ENCODE measurements at regions not wholly inside any gene's neighbourhood (a gene's known extent, or its start where the extent isn't known, plus 50 kb on each side); places are given as distances from the start of the nearest gene placed in this dataset.

DNA sequence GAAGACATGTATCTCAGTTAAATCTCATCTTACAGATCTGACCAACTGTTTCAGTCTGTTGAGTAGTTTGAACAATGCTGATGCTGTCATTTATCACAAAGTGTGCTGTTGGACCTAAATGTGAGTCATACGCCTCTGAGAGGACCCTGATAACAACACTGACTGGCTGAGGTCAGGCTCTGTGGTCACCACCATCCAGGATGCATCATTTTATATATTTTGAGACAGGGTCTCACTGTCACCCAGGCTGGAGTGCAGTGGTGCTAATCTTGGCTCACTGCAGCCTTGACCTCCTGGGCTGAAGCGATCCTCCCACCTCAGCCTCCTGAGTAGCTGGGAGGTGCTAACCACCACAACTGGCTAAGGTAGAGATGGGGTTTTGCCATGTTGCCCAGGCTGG is 181.0 kb upstream of the RGS6 start (continued):
- no peak for TF ChIP-seq EGR1 (IDR thresholded peaks at IDR 0.05; ENCODE audit: low read depth in 2 of 2)
- no peak for TF ChIP-seq RAD21 (IDR thresholded peaks at IDR 0.05)
- no peak for TF ChIP-seq GABPA (IDR thresholded peaks at IDR 0.05 in 1 of 2, conservative IDR thresholded peaks at IDR 0.05 in 1 of 2)

DNA sequence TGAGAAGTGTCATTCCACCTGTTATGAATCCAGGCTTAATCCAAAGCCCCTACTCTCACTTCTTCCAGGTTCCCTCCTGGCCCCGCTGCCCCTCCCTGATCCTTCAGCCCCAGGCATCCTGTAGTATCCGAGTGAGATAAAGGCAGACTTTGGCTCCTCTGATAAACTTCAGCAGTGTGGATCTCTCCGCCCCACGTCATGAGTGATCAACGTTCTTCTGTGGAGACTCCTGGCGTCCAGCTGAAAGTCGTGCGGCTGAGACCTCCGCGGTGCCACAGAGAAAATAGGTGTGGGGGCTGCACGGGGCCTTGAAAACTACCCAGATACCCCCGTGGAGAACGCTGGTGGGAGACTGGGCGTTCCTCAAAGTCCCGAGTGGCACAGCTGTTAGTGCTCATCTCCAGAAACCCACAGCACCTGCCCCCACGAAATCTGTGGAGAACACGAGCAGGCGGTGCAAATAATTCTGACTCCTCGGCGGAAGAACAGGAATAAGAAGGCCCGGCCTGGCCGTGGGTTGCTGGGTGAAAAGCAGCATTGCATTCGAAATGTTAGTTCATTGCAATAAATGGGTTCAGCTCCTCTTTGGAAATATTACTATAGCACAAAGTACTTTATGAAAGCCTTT is 180.0 kb upstream of the RGS6 start:
- no peaks in the 10 kb centered on the region for H3K27me3 ChIP-seq (ENCODE audit: control insufficient read depth in 4 of 4, insufficient read depth in 4 of 4, low read length in 3 of 4)
- 90% methylated on average over 23 of the region's 23 CpGs for WGBS
- H3K27ac ChIP-seq (ENCODE audit: low read depth in 1 of 2, low read length in 2 of 2) = no peak overlapping the region
- TF ChIP-seq HNF4A (conservative IDR thresholded peaks at IDR 0.05) = no peak
- TF ChIP-seq, protein P1, sequence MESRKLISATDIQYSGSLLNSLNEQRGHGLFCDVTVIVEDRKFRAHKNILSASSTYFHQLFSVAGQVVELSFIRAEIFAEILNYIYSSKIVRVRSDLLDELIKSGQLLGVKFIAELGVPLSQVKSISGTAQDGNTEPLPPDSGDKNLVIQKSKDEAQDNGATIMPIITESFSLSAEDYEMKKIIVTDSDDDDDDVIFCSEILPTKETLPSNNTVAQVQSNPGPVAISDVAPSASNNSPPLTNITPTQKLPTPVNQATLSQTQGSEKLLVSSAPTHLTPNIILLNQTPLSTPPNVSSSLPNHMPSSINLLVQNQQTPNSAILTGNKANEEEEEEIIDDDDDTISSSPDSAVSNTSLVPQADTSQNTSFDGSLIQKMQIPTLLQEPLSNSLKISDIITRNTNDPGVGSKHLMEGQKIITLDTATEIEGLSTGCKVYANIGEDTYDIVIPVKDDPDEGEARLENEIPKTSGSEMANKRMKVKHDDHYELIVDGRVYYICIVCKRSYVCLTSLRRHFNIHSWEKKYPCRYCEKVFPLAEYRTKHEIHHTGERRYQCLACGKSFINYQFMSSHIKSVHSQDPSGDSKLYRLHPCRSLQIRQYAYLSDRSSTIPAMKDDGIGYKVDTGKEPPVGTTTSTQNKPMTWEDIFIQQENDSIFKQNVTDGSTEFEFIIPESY (IDR thresholded peaks at IDR 0.05) = no peak
- no peak for TF ChIP-seq GABPA (IDR thresholded peaks at IDR 0.05 in 1 of 2, conservative IDR thresholded peaks at IDR 0.05 in 1 of 2)
- TF ChIP-seq, protein P2, sequence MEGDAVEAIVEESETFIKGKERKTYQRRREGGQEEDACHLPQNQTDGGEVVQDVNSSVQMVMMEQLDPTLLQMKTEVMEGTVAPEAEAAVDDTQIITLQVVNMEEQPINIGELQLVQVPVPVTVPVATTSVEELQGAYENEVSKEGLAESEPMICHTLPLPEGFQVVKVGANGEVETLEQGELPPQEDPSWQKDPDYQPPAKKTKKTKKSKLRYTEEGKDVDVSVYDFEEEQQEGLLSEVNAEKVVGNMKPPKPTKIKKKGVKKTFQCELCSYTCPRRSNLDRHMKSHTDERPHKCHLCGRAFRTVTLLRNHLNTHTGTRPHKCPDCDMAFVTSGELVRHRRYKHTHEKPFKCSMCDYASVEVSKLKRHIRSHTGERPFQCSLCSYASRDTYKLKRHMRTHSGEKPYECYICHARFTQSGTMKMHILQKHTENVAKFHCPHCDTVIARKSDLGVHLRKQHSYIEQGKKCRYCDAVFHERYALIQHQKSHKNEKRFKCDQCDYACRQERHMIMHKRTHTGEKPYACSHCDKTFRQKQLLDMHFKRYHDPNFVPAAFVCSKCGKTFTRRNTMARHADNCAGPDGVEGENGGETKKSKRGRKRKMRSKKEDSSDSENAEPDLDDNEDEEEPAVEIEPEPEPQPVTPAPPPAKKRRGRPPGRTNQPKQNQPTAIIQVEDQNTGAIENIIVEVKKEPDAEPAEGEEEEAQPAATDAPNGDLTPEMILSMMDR (IDR thresholded peaks at IDR 0.05; ENCODE audit: low read depth, low read length, missing input control) = no peak
- no peak for TF ChIP-seq TAF1 (conservative IDR thresholded peaks at IDR 0.05)
- TF ChIP-seq, protein P3, sequence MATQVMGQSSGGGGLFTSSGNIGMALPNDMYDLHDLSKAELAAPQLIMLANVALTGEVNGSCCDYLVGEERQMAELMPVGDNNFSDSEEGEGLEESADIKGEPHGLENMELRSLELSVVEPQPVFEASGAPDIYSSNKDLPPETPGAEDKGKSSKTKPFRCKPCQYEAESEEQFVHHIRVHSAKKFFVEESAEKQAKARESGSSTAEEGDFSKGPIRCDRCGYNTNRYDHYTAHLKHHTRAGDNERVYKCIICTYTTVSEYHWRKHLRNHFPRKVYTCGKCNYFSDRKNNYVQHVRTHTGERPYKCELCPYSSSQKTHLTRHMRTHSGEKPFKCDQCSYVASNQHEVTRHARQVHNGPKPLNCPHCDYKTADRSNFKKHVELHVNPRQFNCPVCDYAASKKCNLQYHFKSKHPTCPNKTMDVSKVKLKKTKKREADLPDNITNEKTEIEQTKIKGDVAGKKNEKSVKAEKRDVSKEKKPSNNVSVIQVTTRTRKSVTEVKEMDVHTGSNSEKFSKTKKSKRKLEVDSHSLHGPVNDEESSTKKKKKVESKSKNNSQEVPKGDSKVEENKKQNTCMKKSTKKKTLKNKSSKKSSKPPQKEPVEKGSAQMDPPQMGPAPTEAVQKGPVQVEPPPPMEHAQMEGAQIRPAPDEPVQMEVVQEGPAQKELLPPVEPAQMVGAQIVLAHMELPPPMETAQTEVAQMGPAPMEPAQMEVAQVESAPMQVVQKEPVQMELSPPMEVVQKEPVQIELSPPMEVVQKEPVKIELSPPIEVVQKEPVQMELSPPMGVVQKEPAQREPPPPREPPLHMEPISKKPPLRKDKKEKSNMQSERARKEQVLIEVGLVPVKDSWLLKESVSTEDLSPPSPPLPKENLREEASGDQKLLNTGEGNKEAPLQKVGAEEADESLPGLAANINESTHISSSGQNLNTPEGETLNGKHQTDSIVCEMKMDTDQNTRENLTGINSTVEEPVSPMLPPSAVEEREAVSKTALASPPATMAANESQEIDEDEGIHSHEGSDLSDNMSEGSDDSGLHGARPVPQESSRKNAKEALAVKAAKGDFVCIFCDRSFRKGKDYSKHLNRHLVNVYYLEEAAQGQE (IDR thresholded peaks at IDR 0.05) = no peak
- TF ChIP-seq RAD21 (IDR thresholded peaks at IDR 0.05) = no peak
- TF ChIP-seq FOXA2 (IDR thresholded peaks at IDR 0.05) = no peak
- TF ChIP-seq SP1 (IDR thresholded peaks at IDR 0.05) = no peak
- no peak for TF ChIP-seq YY1 (IDR thresholded peaks at IDR 0.05)
- TF ChIP-seq, protein P4, sequence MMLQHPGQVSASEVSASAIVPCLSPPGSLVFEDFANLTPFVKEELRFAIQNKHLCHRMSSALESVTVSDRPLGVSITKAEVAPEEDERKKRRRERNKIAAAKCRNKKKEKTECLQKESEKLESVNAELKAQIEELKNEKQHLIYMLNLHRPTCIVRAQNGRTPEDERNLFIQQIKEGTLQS (IDR thresholded peaks at IDR 0.05) = no peak
- TF ChIP-seq NR2F2 (IDR thresholded peaks at IDR 0.05) = no peak
- TF ChIP-seq, protein P5, sequence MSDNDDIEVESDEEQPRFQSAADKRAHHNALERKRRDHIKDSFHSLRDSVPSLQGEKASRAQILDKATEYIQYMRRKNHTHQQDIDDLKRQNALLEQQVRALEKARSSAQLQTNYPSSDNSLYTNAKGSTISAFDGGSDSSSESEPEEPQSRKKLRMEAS (IDR thresholded peaks at IDR 0.05) = no peak
- no peak for TF ChIP-seq EGR1 (IDR thresholded peaks at IDR 0.05; ENCODE audit: low read depth in 2 of 2)
- no peak for TF ChIP-seq HNF4G (IDR thresholded peaks at IDR 0.05)
- TF ChIP-seq FOXA1 (IDR thresholded peaks at IDR 0.05) = no peak
- TF ChIP-seq RXRA (IDR thresholded peaks at IDR 0.05) = no peak
- TF ChIP-seq JUND (IDR thresholded peaks at IDR 0.05) = no peak
- peaks cover 0 to 5% (median under 1%) of the 10 kb centered on the region in 4 donors for H3K9me3 ChIP-seq (ENCODE audit: control insufficient read depth in 4 of 4, low read length in 3 of 4)
- no peak for DNase-seq (ENCODE audit: low spot score)
- H3K4me3 ChIP-seq (ENCODE audit: low read depth in 1 of 3, low read length in 3 of 3) = no peak overlapping the region
- no peak overlapping the region for H3K9ac ChIP-seq (ENCODE audit: low read depth in 1 of 2, low read length in 2 of 2)
- H3K4me1 ChIP-seq (ENCODE audit: control insufficient read depth in 4 of 4, insufficient read depth in 4 of 4, low read length in 3 of 4) = peaks cover 0 to 6% (median 4%) of the 10 kb centered on the region in 4 donors
- H3K36me3 ChIP-seq (ENCODE audit: control insufficient read depth in 4 of 4, insufficient read depth in 3 of 4, low read depth in 1 of 4, low read length in 3 of 4) = no peaks in the 10 kb centered on the region
